OCI-LY3 (cell line): ENCODE measurements at regions not wholly inside any gene's neighbourhood (a gene's known extent, or its start where the extent isn't known, plus 50 kb on each side); places are given as distances from the start of the nearest gene placed in this dataset.

Experiments used
- H2AFZ ChIP-seq: fragments of 200-600, 300-600 bp; shearing (Covaris generic); 2 replicates; pipeline ENCODE4 v1.6.0; 2014; ENCODE audit warnings: antibody characterized with exemption, low read depth, low read length
- H3K27ac ChIP-seq: fragments of 200-600, 300-600 bp; sonication (generic); 2 replicates; pipeline ENCODE4 v1.5.1; 2014; ENCODE audit warnings: mild to moderate bottlenecking, low read length, moderate library complexity, mixed read lengths
- H3K27me3 ChIP-seq: fragments of 200-600, 300-600 bp; sonication (generic); 2 replicates; pipeline ENCODE4 v1.6.1; 2014; ENCODE audit warnings: low read depth, low read length, mixed read lengths
- H3K36me3 ChIP-seq: fragments of 200-600, 300-600 bp; sonication (generic); replicated peaks from 2 replicates; pipeline ENCODE3; 2014; ENCODE audit warnings: low read depth, low read length, mixed read lengths
- H3K4me1 ChIP-seq: fragments of 300-600, 200-600 bp; sonication (generic); 2 replicates; pipeline ENCODE4 v1.6.1; 2014; ENCODE audit warnings: low read length, mixed read lengths
- H3K4me2 ChIP-seq: fragments of 200-600, 300-600 bp; sonication (generic); 2 replicates; pipeline ENCODE4 v1.6.1; 2014; ENCODE audit warnings: low read length, mixed read lengths
- H3K4me3 ChIP-seq: fragments of 300-600, 200-600 bp; sonication (generic); 2 replicates; pipeline ENCODE4 v1.5.1; 2014; ENCODE audit warnings: antibody characterized with exemption, mild to moderate bottlenecking, low read length, moderate library complexity
- H3K79me2 ChIP-seq: fragments of 300-600, 200-600 bp; shearing (Covaris generic); 2 replicates; pipeline ENCODE4 v1.6.1; 2014; ENCODE audit warnings: mild to moderate bottlenecking, low read length, mixed read lengths
- H3K9ac ChIP-seq: fragments of 300-600, 200-600 bp; shearing (Covaris generic); 2 replicates; pipeline ENCODE4 v1.6.0; 2014; ENCODE audit warnings: mild to moderate bottlenecking, low read length, moderate library complexity
- H3K9me3 ChIP-seq: fragments of 200-600, 300-600 bp; shearing (Covaris generic); 2 replicates; pipeline ENCODE4 v1.6.1; 2014; ENCODE audit warnings: low read length, mixed read lengths; ENCODE audit not compliant: insufficient read depth
- H4K20me1 ChIP-seq: fragments of 200-600, 300-600 bp; sonication (generic); 2 replicates; pipeline ENCODE4 v1.6.1; 2016; ENCODE audit warnings: low read length, mixed read lengths; ENCODE audit not compliant: insufficient read depth
- CTCF ChIP-seq: fragments of 200-600, 300-600 bp; sonication (generic); IDR thresholded peaks from 2 replicates; pipeline ENCODE4 v1.5.1; 2014; ENCODE audit warnings: antibody characterized with exemption, low read length, low read depth
- EZH2phosphoT487 ChIP-seq: fragments of 200-600 bp; shearing (Covaris generic); IDR thresholded peaks from 2 replicates; pipeline ENCODE4 v1.6.1; 2018; ENCODE audit warnings: antibody characterized with exemption, mixed run types, low read depth

GRCh38 chr6:33877982-33878535 is 74.3 kb upstream of the MLN start:
- Histone ChIP-seq H3K9ac (no peak overlapping the region), H3K4me2 (no peak overlapping the region), H3K27ac (no peak overlapping the region), H3K4me3 (no peak overlapping the region), H3K27me3 (no peaks in the 10 kb centered on the region), H3K36me3 (no peaks in the 10 kb centered on the region), H3K79me2 (no peaks in the 10 kb centered on the region), H3K4me1 (no peaks in the 10 kb centered on the region), H3K9me3 (no peaks in the 10 kb centered on the region), H2AFZ (no peak overlapping the region), H4K20me1 (no peaks in the 10 kb centered on the region)
- no peak for TF ChIP-seq EZH2phosphoT487
- no peak for TF ChIP-seq CTCF

- no peak overlapping the region for H3K9ac ChIP-seq
- H3K27me3 ChIP-seq, result no peaks in the 10 kb centered on the region
- H3K9me3 ChIP-seq, result no peaks in the 10 kb centered on the region
- no peaks in the 10 kb centered on the region for H3K36me3 ChIP-seq
- no peaks in the 10 kb centered on the region for H3K4me1 ChIP-seq
- H3K4me3 ChIP-seq, result no peak overlapping the region
- H3K4me2 ChIP-seq, result no peak overlapping the region
- no peaks in the 10 kb centered on the region for H4K20me1 ChIP-seq
- no peaks in the 10 kb centered on the region for H3K79me2 ChIP-seq
- TF ChIP-seq EZH2phosphoT487 (no peak), CTCF (no peak)
- no peak overlapping the region for H3K27ac ChIP-seq
- no peak overlapping the region for H2AFZ ChIP-seq
Measured at GRCh38 chr6:33875696-33876095, 71.9 kb upstream of the MLN start.

- no peak overlapping the region for H3K4me2 ChIP-seq
- H3K27me3 ChIP-seq, result no peaks in the 10 kb centered on the region
- H3K4me3 ChIP-seq, result no peak overlapping the region
- H2AFZ ChIP-seq, result no peak overlapping the region
- no peaks in the 10 kb centered on the region for H3K4me1 ChIP-seq
- H3K27ac ChIP-seq, result no peak overlapping the region
- no peak overlapping the region for H3K9ac ChIP-seq
- no peaks in the 10 kb centered on the region for H3K9me3 ChIP-seq
- H4K20me1 ChIP-seq, result no peaks in the 10 kb centered on the region
- H3K79me2 ChIP-seq, result no peaks in the 10 kb centered on the region
- TF ChIP-seq CTCF (no peak), EZH2phosphoT487 (no peak)
- H3K36me3 ChIP-seq, result no peaks in the 10 kb centered on the region
Measured at GRCh38 chr6:33875141-33875581, 71.4 kb upstream of the MLN start.

GRCh38 chr6:33874136-33874760 is 70.4 kb upstream of the MLN start:
- no peak overlapping the region for H3K9ac ChIP-seq
- no peak overlapping the region for H3K27ac ChIP-seq
- no peaks in the 10 kb centered on the region for H3K79me2 ChIP-seq
- H3K27me3 ChIP-seq, result no peaks in the 10 kb centered on the region
- no peaks in the 10 kb centered on the region for H3K36me3 ChIP-seq
- no peak overlapping the region for H3K4me2 ChIP-seq
- no peak overlapping the region for H3K4me3 ChIP-seq
- no peaks in the 10 kb centered on the region for H3K4me1 ChIP-seq
- H4K20me1 ChIP-seq, result no peaks in the 10 kb centered on the region
- H3K9me3 ChIP-seq, result no peaks in the 10 kb centered on the region
- no peak overlapping the region for H2AFZ ChIP-seq
- TF ChIP-seq CTCF (no peak), EZH2phosphoT487 (no peak)
